GM12878 (cell line): ENCODE measurements at regions not wholly inside any gene's neighbourhood (a gene's known extent, or its start where the extent isn't known, plus 50 kb on each side); places are given as distances from the start of the nearest gene placed in this dataset.

Experiments used
- NFIC ChIP-seq: IDR thresholded peaks from 2 replicates; pipeline ENCODE4 v1.6.1; 2012; ENCODE audit warnings: low read depth, mild to moderate bottlenecking, inconsistent platforms, low read length, moderate library complexity
- PAX5 ChIP-seq: IDR thresholded peaks from 2 replicates; pipeline ENCODE4 v1.6.1; 2011; ENCODE audit warnings: low read depth, low read length, borderline replicate concordance
- TAF1 ChIP-seq: IDR thresholded peaks from 2 replicates; pipeline ENCODE4 v1.6.1; 2011; ENCODE audit warnings: mild to moderate bottlenecking, low read depth, low read length, borderline replicate concordance
- TF ChIP-seq, protein P1 (sequence below), 3 experiments: IDR thresholded peaks in 2 of 3; conservative IDR thresholded peaks in 1 of 3; 2 replicates each; pipeline ENCODE4 v1.5.1; 2011; ENCODE audit warnings: low read depth in 3 of 3, low read length in 3 of 3, mild to moderate bottlenecking in 3 of 3, control low read depth in 2 of 3, moderate library complexity in 2 of 3, inconsistent platforms in 1 of 3, mixed read lengths in 1 of 3; ENCODE audit not compliant: control insufficient read depth in 2 of 3, insufficient read depth in 1 of 3; ENCODE audit errors: extremely low read depth in 1 of 3

DNA sequence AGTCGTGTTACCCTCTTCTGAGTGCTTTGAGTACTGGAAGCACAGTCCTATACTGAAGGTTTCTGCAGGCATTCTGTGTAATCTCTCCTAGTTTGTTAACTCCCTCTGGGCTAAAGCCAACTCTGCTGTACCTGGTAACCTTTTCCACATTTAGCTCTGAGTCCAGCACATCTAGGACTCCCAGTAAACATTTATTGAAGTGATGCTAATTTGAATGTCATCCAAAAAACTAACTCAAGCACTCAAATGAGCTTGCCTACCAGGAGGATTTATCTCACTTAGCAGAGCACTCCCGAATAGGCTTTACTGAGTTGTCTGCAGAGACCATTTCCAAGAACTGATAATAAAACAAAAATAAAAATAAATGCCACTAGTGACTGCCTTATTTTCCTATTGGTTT, 79.5 kb upstream of the NFIB start:
- TF ChIP-seq TAF1: no peak
- TF ChIP-seq, protein P1, sequence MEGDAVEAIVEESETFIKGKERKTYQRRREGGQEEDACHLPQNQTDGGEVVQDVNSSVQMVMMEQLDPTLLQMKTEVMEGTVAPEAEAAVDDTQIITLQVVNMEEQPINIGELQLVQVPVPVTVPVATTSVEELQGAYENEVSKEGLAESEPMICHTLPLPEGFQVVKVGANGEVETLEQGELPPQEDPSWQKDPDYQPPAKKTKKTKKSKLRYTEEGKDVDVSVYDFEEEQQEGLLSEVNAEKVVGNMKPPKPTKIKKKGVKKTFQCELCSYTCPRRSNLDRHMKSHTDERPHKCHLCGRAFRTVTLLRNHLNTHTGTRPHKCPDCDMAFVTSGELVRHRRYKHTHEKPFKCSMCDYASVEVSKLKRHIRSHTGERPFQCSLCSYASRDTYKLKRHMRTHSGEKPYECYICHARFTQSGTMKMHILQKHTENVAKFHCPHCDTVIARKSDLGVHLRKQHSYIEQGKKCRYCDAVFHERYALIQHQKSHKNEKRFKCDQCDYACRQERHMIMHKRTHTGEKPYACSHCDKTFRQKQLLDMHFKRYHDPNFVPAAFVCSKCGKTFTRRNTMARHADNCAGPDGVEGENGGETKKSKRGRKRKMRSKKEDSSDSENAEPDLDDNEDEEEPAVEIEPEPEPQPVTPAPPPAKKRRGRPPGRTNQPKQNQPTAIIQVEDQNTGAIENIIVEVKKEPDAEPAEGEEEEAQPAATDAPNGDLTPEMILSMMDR (IDR thresholded peaks at IDR 0.05 in 2 of 3, conservative IDR thresholded peaks at IDR 0.05 in 1 of 3; ENCODE audit: control insufficient read depth in 2 of 3, extremely low read depth in 1 of 3, insufficient read depth in 1 of 3, low read depth in 3 of 3, low read length in 3 of 3): no peak
- no peak for TF ChIP-seq NFIC
- no peak for TF ChIP-seq PAX5
